A673 (cell line): ENCODE measurements at regions not wholly inside any gene's neighbourhood (a gene's known extent, or its start where the extent isn't known, plus 50 kb on each side); places are given as distances from the start of the nearest gene placed in this dataset.

Source experiments
- BruUV-seq: library from RNA; stranded (reverse); fragments of 400-500 nt; replicated peaks from 2 replicates; lab custom pipeline; 2021; lab: Mats Ljungman, UMichigan
- CTCF ChIA-PET: fragments of 300-600 bp; sonication (Branson Sonifier 250); formaldehyde crosslinking; loops from one replicate; lab custom pipeline; 2022; ENCODE audit warnings: antibody characterized with exemption; lab: Charles Lee
- POLR2A ChIA-PET: fragments of 300-600 bp; sonication (Branson Sonifier 250); formaldehyde crosslinking; loops from one replicate; lab custom pipeline; 2022; ENCODE audit warnings: antibody characterized with exemption; ENCODE audit not compliant: low non-redundant PET; lab: Charles Lee
- DNase-seq: peaks from one replicate; pipeline ENCODE4 v3.0.0-alpha.2; 2015; ENCODE audit warnings: low spot score
- H3K27ac ChIP-seq: fragments of 200-600 bp; sonication (generic); 2 replicates; pipeline ENCODE4 v1.5.1; 2016; ENCODE audit warnings: mixed run types, low read depth, mild to moderate bottlenecking, mixed read lengths, antibody characterized with exemption, low read length; ENCODE audit not compliant: poor library complexity, severe bottlenecking
- H3K27me3 ChIP-seq: fragments of 200-600 bp; sonication (generic); replicated peaks from 2 replicates; pipeline ENCODE4 v1.6.1; 2017; ENCODE audit warnings: mixed run types, low read depth, mild to moderate bottlenecking, mixed read lengths, antibody characterized with exemption, low read length; ENCODE audit not compliant: insufficient read depth, poor library complexity
- H3K36me3 ChIP-seq: fragments of 200-600 bp; sonication (generic); 2 replicates; pipeline ENCODE4 v1.6.1; 2016; ENCODE audit warnings: mixed run types, mild to moderate bottlenecking, mixed read lengths, antibody characterized with exemption, low read length; ENCODE audit not compliant: insufficient read depth, poor library complexity, severe bottlenecking
- H3K4me1 ChIP-seq: fragments of 200-600 bp; sonication (generic); 2 replicates; pipeline ENCODE4 v1.6.1; 2017; ENCODE audit warnings: mixed run types, mild to moderate bottlenecking, mixed read lengths, antibody characterized with exemption, low read length; ENCODE audit not compliant: insufficient read depth, poor library complexity, severe bottlenecking
- H3K4me3 ChIP-seq: fragments of 200-600 bp; sonication (generic); 2 replicates; pipeline ENCODE4 v1.5.1; 2016; ENCODE audit warnings: low read depth, mixed run types, mild to moderate bottlenecking, mixed read lengths, low read length; ENCODE audit not compliant: poor library complexity, severe bottlenecking
- H3K9me3 ChIP-seq: fragments of 200-600 bp; sonication (generic); 2 replicates; pipeline ENCODE4 v1.6.1; 2016; ENCODE audit warnings: mixed run types, low read depth, mild to moderate bottlenecking, mixed read lengths, antibody characterized with exemption, low read length; ENCODE audit not compliant: poor library complexity, severe bottlenecking
- EZH2 ChIP-seq: fragments of 200-600 bp; sonication (generic); IDR thresholded peaks from 2 replicates; pipeline ENCODE4 v1.6.1; 2017; ENCODE audit warnings: borderline replicate concordance, low read depth, mild to moderate bottlenecking, mixed read lengths, antibody characterized with exemption, low read length; ENCODE audit not compliant: poor library complexity, severe bottlenecking
- intact Hi-C: fragments of 100-400 bp; cut with micrococcal nuclease; formaldehyde crosslinking; loops from one replicate; pipeline ENCODE4 v1.10.0; 2022; ENCODE audit not compliant: unreplicated experiment
- TF ChIP-seq, protein P1 (sequence below): fragments of 300-800, 200-600 bp; sonication (generic); conservative IDR thresholded peaks from 2 replicates; pipeline ENCODE4 v1.5.1; 2017; ENCODE audit warnings: low read depth, mild to moderate bottlenecking, antibody characterized with exemption, low read length, moderate library complexity, mixed read lengths

DNA sequence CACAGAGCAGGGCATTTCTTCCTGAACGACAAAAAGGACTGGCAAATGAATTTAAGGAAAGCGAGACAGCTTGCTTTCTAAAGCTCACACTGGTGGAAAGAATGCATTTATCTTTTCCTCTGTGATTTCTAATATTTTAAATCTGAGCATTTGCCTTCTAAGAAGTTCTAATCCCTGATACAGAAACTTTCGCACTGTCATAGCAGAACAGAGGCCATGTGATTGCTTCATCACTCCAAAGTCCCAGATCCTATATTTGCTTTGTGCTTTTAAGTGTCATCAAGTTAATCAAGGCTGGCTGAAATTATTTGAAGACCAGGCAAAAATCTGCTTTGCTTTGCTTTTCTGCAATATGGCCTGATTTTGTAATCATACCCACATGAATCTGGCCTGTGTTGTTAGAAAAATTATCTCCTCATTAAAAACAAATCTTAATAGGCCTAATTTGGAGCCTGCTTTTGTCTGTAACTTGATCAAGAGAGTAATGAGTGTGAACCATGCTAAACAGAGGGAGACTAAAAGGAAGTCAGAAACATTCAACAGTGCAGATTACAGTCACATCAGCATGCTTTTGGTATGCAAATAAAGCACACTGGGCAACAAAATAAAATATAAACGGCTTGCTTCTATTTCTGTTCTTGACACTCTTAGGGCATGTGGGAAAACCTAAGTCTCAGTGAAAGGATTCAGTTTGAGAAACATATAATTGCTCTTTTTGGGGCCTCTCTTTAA, 178.2 kb upstream of the ADAMTS9 start:
- no peak overlapping the region for H3K4me3 ChIP-seq
- no TSS peak for BruUV-seq
- H3K27ac ChIP-seq: no peak overlapping the region
- no peak for TF ChIP-seq EZH2
- TF ChIP-seq, protein P1, sequence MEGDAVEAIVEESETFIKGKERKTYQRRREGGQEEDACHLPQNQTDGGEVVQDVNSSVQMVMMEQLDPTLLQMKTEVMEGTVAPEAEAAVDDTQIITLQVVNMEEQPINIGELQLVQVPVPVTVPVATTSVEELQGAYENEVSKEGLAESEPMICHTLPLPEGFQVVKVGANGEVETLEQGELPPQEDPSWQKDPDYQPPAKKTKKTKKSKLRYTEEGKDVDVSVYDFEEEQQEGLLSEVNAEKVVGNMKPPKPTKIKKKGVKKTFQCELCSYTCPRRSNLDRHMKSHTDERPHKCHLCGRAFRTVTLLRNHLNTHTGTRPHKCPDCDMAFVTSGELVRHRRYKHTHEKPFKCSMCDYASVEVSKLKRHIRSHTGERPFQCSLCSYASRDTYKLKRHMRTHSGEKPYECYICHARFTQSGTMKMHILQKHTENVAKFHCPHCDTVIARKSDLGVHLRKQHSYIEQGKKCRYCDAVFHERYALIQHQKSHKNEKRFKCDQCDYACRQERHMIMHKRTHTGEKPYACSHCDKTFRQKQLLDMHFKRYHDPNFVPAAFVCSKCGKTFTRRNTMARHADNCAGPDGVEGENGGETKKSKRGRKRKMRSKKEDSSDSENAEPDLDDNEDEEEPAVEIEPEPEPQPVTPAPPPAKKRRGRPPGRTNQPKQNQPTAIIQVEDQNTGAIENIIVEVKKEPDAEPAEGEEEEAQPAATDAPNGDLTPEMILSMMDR: no peak
- ChIA-PET CTCF (no interaction called here), POLR2A (no interaction called here)
- intact Hi-C loops: no loop called here
- H3K4me1 ChIP-seq: no peaks in the 10 kb centered on the region
- no peaks in the 10 kb centered on the region for H3K27me3 ChIP-seq
- no peak for DNase-seq
- H3K9me3 ChIP-seq: no peaks in the 10 kb centered on the region
- H3K36me3 ChIP-seq: no peaks in the 10 kb centered on the region

- POLR2A ChIA-PET: no interaction called here
- intact Hi-C loops: no loop called here
- no peaks in the 10 kb centered on the region for H3K9me3 ChIP-seq
- H3K4me3 ChIP-seq: no peak overlapping the region
- H3K27ac ChIP-seq: no peak overlapping the region
- no peak for DNase-seq
- no peaks in the 10 kb centered on the region for H3K27me3 ChIP-seq
- CTCF ChIA-PET: no interaction called here
- no TSS peak for BruUV-seq
- TF ChIP-seq, protein P1: no peak
- TF ChIP-seq EZH2: no peak
- H3K4me1 ChIP-seq: no peaks in the 10 kb centered on the region
- H3K36me3 ChIP-seq: no peaks in the 10 kb centered on the region
These were observed 175.7 kb upstream of the ADAMTS9 start for GRCh38 chr3:64863226-64864212.

DNA sequence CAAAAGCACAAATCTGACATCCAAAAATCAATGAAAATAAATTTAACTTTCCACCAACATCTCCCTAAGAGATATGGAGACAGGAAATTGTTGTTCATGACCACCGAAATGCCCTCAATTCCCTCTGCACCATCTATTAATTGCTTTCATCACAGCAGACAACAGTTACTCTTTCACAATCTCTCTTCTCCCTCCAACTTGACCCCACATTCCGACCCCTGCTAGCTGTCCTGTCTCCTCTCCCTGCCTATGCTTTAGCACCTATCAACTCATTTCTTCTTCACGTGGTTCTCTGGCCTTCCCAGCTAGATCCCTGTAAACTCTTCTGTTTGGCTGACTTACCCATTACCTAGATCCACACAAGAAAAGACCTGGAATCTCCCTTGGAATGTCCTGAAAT, 173.9 kb upstream of the ADAMTS9 start:
- H3K27ac ChIP-seq: no peak overlapping the region
- POLR2A ChIA-PET: no interaction called here
- H3K9me3 ChIP-seq: no peaks in the 10 kb centered on the region
- DNase-seq: no peak
- TF ChIP-seq, protein P1: no peak
- no peak for TF ChIP-seq EZH2
- CTCF ChIA-PET: no interaction called here
- H3K36me3 ChIP-seq: no peaks in the 10 kb centered on the region
- peaks cover 8% of the 10 kb centered on the region for H3K4me1 ChIP-seq
- no peaks in the 10 kb centered on the region for H3K27me3 ChIP-seq
- BruUV-seq: no TSS peak
- no peak overlapping the region for H3K4me3 ChIP-seq
- intact Hi-C loops: no loop called here
